Activated naive CD8-positive, alpha-beta T cell treated with anti-CD3 and anti-CD28 coated beads for 36 hours (primary cell): ENCODE measurements at regions not wholly inside any gene's neighbourhood (a gene's known extent, or its start where the extent isn't known, plus 50 kb on each side); places are given as distances from the start of the nearest gene placed in this dataset.
"Not testable (repeated sequence)": the region's sequence is repeated elsewhere in the genome, so short reads cannot be mapped to it uniquely, and the experiment has no call there.

ENCODE experiments used
- DNase-seq: peaks from one replicate; pipeline ENCODE4 v3.0.0; 2021
- H3K27ac Mint-ChIP-seq: one replicate; pipeline ENCODE4 v1.8.0; 2022; ENCODE audit warnings: mild to moderate bottlenecking, moderate library complexity, mixed read lengths
- H3K27me3 Mint-ChIP-seq: one replicate; pipeline ENCODE4 v1.8.0; 2022; ENCODE audit warnings: mild to moderate bottlenecking, mixed read lengths
- H3K36me3 Mint-ChIP-seq: one replicate; pipeline ENCODE4 v1.8.0; 2021; ENCODE audit warnings: mild to moderate bottlenecking, mixed read lengths
- H3K4me1 Mint-ChIP-seq: one replicate; pipeline ENCODE4 v1.8.0; 2021; ENCODE audit warnings: mixed read lengths
- H3K4me3 Mint-ChIP-seq: one replicate; pipeline ENCODE4 v1.8.0; 2022; ENCODE audit warnings: mild to moderate bottlenecking, moderate library complexity, mixed read lengths
- H3K9me3 Mint-ChIP-seq: one replicate; pipeline ENCODE4 v1.8.0; 2022; ENCODE audit warnings: mixed read lengths

DNA sequence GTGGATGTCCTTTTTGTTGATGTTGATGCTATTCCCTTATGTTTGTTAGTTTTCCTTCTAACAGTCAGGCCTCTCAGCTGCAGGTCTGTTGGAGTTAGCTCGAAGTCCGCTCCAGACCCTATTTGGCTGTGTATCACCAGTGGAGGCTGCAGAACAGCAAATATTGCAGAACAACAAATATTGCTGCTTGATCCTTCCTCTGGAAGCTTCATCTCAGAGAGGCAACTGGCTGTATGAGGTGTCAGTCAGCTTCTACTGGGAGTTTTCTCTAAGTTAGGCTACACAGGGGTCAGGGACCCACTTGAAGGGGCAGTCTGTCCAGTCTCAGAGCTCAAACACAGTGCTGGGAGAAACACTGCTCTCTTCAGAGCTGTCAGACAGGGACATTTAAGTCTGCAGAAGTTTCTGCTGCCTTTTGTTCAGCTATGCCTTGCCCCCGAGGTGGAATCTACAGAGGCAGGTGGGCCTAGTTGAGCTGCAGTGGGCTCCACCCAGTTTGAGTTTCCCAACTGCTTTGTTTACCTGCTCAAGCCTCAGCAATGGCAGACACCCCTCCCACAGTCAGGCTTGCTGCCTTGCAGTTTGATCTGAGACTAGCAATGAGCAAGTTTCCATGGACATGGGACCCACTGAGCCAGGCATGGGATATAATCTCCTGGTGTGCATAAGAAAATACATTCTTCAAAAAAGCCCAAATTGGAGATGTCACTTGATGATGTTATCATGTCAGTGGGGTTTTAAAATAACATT is 99.5 kb downstream of the KDM5D start:
- Mint-ChIP-seq H3K36me3 (peaks cover 3% of the 10 kb centered on the region), H3K4me3 (no peak overlapping the region), H3K27ac (no peak overlapping the region), H3K27me3 (no peaks in the 10 kb centered on the region), H3K4me1 (no peaks in the 10 kb centered on the region), H3K9me3 (peaks cover 1% of the 10 kb centered on the region)
- DNase-seq: no peak

DNA sequence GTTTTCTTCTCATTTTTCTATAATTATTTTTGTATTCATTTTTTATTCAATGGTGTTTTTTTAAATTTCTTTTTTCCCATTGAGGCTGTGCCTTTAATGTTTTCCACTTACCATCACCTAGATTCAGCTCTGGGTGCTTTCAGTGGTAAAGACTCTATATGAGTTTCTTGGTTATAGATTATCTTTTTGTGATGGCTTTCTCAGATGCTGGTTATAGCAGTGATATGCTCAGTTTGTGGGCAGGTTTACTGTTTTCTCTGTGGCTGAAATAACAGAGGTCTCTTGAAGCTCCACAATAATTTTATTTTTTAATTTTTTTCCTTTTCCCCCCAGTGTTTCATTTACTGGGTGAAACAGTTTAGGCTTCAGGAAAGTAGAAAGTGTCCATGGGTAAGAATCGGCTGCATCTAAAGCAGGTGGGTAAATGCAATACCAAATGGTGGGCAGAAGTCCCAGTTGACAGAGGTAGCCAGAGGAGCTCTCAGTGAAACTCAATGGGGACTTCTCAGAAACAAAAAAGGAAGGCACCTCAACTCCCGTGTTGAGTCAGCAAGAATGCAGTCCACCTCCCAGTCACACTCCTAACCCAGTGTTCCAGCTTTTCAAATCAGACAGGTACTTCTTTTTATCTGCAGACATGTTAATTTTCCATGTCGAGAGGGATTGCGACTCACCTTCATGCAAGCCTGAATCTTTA is 106.7 kb downstream of the KDM5D start:
- Mint-ChIP-seq H3K9me3 (peaks cover 5% of the 10 kb centered on the region), H3K36me3 (peaks cover 6% of the 10 kb centered on the region), H3K27ac (no peak overlapping the region), H3K4me1 (no peaks in the 10 kb centered on the region), H3K27me3 (no peaks in the 10 kb centered on the region), H3K4me3 (no peak overlapping the region)
- no peak for DNase-seq

DNA sequence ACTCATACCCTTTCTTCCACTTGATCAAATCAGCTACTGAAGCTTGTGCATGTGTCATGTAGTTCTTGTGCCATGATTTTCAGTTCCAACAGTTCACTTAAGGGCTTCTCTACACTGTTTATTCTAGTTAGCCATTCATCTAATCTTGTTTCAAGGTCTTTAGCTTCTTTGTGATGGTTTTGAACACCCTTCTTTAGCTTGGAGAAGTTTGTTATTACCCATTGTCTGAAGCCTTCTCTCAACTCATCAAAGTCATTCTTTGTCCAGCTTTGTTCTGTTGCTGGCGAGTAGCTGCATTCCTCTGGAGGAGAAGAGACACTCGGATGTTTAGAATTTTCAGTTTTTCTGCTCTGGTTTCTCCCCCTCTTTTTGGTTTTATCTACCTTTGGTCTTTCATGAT is 115.6 kb downstream of the KDM5D start:
- H3K4me3 Mint-ChIP-seq: no peak overlapping the region
- no peaks in the 10 kb centered on the region for H3K27me3 Mint-ChIP-seq
- H3K9me3 Mint-ChIP-seq: peaks cover 5% of the 10 kb centered on the region
- no peak overlapping the region for H3K27ac Mint-ChIP-seq
- DNase-seq: no peak
- H3K4me1 Mint-ChIP-seq: no peaks in the 10 kb centered on the region
- H3K36me3 Mint-ChIP-seq: peaks cover 6% of the 10 kb centered on the region

DNA sequence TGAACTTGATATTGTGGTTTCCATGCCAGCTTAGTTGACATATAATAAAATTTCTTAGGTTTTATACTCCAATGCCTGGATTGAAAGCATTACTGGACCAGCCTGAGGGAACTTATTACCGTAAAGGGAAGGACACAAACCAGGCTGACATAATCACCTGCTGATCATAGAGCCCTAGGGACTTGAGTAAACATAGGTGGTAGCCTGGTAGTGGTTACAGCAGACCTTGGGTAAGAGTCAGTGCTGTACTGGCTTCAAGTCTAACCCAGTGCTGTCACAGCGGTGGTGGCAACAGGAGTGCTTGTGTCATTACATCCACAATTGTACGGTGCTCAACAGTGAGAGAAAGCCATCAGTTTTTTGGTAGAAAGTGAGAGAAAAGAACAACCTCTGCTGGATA is 122.1 kb downstream of the KDM5D start:
- Mint-ChIP-seq H3K27ac (no peak overlapping the region), H3K36me3 (peaks cover 3% of the 10 kb centered on the region), H3K4me1 (no peaks in the 10 kb centered on the region), H3K4me3 (no peak overlapping the region), H3K9me3 (peaks cover 3% of the 10 kb centered on the region), H3K27me3 (no peaks in the 10 kb centered on the region)
- no peak for DNase-seq

DNA sequence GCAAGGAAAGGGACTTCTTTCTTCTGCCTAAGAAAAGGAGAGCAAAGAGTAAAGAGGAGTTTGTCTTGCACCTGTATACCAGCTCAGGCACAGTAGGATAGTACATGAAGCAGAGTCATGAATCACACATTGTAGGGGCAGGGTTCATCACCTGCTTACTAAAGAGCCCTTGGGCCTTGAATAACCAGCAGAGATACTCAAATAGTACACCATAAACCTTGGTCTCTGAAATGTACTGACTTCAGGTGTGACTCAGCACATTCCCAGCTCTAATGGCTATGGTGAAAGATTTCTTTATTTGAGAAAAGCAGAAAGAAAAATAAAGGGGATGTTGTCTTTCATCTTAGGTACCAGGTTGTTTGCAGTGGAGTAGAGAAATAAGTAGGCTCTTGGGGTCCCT is 122.8 kb downstream of the KDM5D start:
- no peak overlapping the region for H3K27ac Mint-ChIP-seq
- no peak for DNase-seq
- H3K27me3 Mint-ChIP-seq: no peaks in the 10 kb centered on the region
- no peaks in the 10 kb centered on the region for H3K36me3 Mint-ChIP-seq
- H3K4me3 Mint-ChIP-seq: no peak overlapping the region
- H3K9me3 Mint-ChIP-seq: peaks cover 3% of the 10 kb centered on the region
- H3K4me1 Mint-ChIP-seq: no peaks in the 10 kb centered on the region

DNA sequence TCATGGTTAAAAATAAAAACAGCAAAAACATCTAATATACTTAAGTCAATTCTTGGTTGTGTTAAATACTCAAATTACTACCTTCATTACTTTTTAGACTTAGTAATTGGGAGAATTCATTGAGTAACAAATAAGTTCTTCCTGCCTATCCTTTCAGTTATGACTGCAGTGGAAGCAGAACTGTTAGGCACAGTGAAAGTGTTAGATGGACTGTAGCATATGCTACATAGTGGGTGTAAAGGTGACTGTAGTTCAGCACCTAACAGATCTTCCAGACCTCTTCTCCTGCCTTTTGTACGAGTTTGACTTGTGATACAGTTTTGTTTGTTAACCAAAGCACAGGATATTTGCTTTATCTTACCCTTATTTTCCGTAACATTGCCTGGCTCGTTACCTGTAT is 143.4 kb downstream of the KDM5D start:
- peak overlapping the region; percentile 51 for H3K27ac Mint-ChIP-seq
- H3K9me3 Mint-ChIP-seq: no peaks in the 10 kb centered on the region
- no peak overlapping the region for H3K4me3 Mint-ChIP-seq
- no peak for DNase-seq
- H3K27me3 Mint-ChIP-seq: no peaks in the 10 kb centered on the region
- peaks cover 9% of the 10 kb centered on the region for H3K4me1 Mint-ChIP-seq
- H3K36me3 Mint-ChIP-seq: peaks cover 21% of the 10 kb centered on the region

DNA sequence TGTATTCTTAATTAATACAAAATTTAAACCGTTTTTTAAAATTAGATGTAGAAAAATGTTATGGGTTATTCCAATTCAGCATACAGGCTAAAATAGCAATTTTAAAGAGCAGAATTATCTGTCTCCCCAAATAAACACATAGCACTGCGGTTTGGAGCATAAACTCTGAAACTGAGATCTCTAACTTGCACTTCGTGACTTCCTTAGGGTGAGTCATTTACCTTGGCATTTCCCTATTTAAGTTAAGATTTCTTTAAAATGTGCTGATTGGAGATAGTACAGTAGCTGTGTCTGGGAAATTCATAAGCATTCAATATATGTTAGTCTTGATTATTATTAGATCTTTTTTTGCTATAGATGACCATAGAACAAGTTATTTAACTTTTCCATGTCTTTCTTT is 143.8 kb downstream of the KDM5D start:
- H3K4me1 Mint-ChIP-seq: peaks cover 9% of the 10 kb centered on the region
- H3K36me3 Mint-ChIP-seq: peaks cover 24% of the 10 kb centered on the region
- H3K4me3 Mint-ChIP-seq: no peak overlapping the region
- no peak for DNase-seq
- H3K27me3 Mint-ChIP-seq: no peaks in the 10 kb centered on the region
- no peaks in the 10 kb centered on the region for H3K9me3 Mint-ChIP-seq
- H3K27ac Mint-ChIP-seq: no peak overlapping the region

DNA sequence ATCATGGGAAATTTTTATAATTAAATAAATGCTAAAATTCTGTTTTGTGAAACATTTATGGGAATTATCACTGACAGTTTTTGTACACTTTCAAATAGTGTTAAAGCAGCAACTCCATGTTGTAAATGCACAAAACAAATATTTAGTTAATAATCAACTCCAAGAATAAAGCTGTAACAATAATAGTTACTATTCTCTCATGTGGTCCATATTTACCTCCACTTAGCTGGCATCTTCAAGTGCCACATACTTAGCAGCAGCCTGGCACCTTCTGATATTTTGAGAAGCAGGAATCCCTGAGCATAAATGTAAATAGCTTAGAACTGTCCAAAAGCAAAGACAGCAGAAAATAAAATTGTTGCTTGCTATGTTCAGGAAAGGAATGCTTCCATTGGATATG is 154.3 kb downstream of the KDM5D start:
- DNase-seq: no peak
- no peaks in the 10 kb centered on the region for H3K9me3 Mint-ChIP-seq
- H3K4me1 Mint-ChIP-seq: peaks cover 10% of the 10 kb centered on the region
- no peak overlapping the region for H3K27ac Mint-ChIP-seq
- no peak overlapping the region for H3K4me3 Mint-ChIP-seq
- H3K36me3 Mint-ChIP-seq: peaks cover 14% of the 10 kb centered on the region
- H3K27me3 Mint-ChIP-seq: no peaks in the 10 kb centered on the region

DNA sequence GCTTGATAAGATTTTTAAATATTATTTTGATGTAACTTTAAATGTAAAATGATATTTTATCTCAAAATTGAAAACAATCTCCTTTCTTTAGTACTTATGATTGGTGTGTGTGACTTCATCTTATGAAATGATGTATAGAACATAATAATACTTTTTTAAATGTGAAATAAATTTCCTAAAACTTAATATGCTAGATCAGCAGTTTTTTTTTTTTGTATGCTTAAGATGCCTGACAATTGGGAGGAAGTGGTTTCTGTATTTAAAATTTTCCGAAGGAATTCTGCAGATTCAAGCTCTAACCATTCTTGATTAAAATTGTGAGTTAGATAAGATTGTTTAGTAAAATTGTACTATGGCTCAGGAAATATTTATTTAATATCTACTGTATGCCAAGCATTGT is 154.9 kb downstream of the KDM5D start:
- H3K9me3 Mint-ChIP-seq: no peaks in the 10 kb centered on the region
- no peak overlapping the region for H3K4me3 Mint-ChIP-seq
- DNase-seq: no peak
- no peaks in the 10 kb centered on the region for H3K27me3 Mint-ChIP-seq
- H3K36me3 Mint-ChIP-seq: peaks cover 19% of the 10 kb centered on the region
- H3K4me1 Mint-ChIP-seq: peaks cover 15% of the 10 kb centered on the region
- H3K27ac Mint-ChIP-seq: no peak overlapping the region

DNA sequence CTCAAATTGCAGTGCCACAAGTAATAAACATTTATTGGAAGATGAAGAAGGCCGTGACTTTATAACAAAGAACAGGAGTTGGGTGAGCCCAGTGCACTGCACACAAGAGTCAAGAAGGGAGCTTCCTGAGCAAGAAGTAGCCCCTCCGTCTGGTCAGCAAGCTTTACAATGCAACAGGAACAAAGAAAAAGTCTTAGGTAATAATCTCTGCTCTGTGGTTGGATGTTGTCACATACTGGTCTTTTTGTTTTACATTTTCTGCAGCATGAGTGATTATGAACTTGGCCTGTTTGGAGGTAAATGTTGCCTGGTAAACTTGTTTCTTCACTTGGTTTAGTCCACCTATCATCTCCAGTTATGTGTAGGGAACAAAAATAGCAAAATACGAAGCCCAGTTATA is 157.2 kb downstream of the KDM5D start:
- Mint-ChIP-seq H3K9me3 (no peaks in the 10 kb centered on the region), H3K27ac (no peak overlapping the region), H3K4me3 (no peak overlapping the region), H3K36me3 (peaks cover 25% of the 10 kb centered on the region), H3K4me1 (peaks cover 24% of the 10 kb centered on the region), H3K27me3 (no peaks in the 10 kb centered on the region)
- no peak for DNase-seq

DNA sequence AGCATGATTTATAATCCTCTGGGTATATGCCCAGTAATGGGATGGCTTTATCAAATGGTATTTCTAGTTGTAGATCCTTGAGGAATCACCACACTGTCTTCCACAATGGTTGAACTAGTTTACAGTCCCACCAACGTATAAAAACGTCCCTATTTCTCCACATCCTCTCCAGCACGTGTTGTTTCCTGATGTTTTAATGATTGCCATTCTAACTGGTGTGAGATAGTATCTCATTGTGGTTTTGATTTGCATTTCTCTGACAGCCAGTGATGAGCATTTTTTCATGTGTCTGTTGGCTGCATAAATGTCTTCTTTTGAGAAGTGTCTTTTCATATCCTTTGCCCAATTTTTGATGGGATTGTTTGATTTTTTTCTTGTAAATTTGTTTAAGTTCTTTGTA is 163.5 kb downstream of the KDM5D start:
- H3K27ac Mint-ChIP-seq: peak overlapping the region; percentile 31
- not testable (repeated sequence) for H3K27me3 Mint-ChIP-seq, DNase-seq, H3K9me3 Mint-ChIP-seq, H3K4me3 Mint-ChIP-seq
- H3K36me3 Mint-ChIP-seq: peaks cover 35% of the 10 kb centered on the region
- H3K4me1 Mint-ChIP-seq: peaks cover 41% of the 10 kb centered on the region

DNA sequence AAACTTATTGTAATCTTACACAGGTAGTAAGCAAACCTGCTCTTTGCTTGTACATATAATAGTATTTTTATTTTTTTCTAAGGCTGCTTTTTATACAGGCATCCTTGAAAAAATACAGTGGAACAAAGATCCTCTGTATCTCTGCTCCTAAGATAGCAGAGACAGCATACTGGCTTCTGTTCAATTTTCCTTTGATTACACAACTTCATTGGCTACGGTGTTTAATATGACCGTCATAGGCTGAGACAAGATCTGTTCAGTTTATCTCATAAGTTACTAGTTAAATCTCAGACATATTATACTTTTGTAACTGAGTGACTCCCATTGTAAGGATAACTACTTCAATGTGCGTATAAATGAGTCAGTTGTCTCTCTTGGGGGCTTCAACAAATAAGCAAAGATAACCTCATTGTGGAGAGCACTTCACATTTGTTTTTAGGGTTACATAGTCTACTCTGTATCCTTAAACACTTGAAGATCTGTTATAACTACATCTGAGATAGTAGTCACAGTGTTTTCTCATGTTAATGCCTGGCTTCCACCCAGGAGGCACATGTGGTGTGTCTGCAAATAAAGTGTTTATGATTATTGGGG is 166.1 kb downstream of the KDM5D start:
- Mint-ChIP-seq H3K27me3 (no peaks in the 10 kb centered on the region), H3K4me1 (peaks cover 40% of the 10 kb centered on the region)

DNA sequence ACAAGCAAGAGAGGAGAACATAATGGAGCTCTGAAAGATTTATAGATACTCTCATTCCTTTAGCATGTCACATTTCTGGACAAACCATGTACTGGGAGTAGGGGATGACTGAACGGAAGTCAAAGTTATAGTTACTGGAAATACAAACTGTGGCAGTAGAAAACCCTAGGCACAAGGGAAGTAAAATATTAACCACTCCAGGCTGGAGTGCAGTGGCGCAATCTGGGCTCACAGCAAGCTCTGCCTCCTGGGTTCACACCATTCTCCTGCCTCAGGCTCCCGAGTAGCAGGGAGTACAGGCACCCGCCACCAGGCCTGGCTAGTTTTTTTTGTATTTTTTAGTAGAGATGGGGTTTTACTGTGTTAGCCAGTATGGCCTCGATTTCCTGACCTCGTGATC is 167.3 kb downstream of the KDM5D start:
- H3K4me3 Mint-ChIP-seq: no peak overlapping the region
- peaks cover 28% of the 10 kb centered on the region for H3K36me3 Mint-ChIP-seq
- no peak for DNase-seq
- no peaks in the 10 kb centered on the region for H3K9me3 Mint-ChIP-seq
- no peaks in the 10 kb centered on the region for H3K27me3 Mint-ChIP-seq
- H3K27ac Mint-ChIP-seq: no peak overlapping the region
- H3K4me1 Mint-ChIP-seq: peaks cover 44% of the 10 kb centered on the region

More for the DNA sequence above, 166.1 kb downstream of the KDM5D start:
- Mint-ChIP-seq H3K9me3 (no peaks in the 10 kb centered on the region), H3K27ac (no peak overlapping the region), H3K4me3 (no peak overlapping the region), H3K36me3 (peaks cover 26% of the 10 kb centered on the region)
- no peak for DNase-seq

DNA sequence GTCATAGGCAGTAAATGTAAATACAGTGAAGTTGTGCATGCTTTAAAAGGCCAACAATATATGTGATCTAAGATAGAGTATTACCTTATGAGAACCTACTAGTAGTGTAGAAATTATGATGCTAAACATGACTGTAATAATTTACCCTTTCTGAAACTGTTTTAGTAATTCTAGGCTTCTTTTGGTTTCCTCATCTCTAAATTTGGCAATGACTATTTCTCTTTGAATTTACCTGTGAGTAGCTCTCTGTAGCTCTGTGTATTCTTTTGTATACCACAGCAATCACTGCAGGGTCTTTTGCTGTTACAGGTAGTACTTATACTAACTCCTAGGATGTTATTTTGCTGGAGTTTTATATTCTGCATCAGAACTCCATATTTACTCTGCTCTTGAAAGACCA is 169.6 kb downstream of the KDM5D start:
- Mint-ChIP-seq H3K36me3 (peaks cover 22% of the 10 kb centered on the region), H3K27me3 (no peaks in the 10 kb centered on the region), H3K4me3 (no peak overlapping the region), H3K27ac (no peak overlapping the region), H3K4me1 (peaks cover 41% of the 10 kb centered on the region), H3K9me3 (no peaks in the 10 kb centered on the region)
- DNase-seq: no peak

DNA sequence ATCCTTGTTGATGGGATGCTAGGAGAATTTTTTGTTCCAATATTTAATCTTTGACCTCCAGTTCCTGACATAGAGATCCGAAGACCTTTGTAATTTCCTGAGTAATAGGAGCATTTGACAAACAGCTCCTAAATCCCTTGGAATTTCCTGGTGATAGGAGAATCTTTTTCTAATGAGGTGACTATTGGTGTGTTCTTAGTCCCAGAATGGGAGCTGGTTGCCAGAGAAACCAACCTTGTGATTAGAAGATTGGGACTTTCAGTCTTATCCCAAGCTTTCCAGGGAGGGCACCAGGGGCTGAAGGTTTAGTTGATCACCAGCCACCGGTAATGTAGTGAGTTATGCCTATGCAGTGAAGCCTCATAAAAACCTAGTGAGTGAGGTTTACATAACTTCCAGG is 170.9 kb downstream of the KDM5D start:
- Mint-ChIP-seq H3K36me3 (peaks cover 25% of the 10 kb centered on the region), H3K4me3 (no peak overlapping the region), H3K9me3 (no peaks in the 10 kb centered on the region), H3K27me3 (no peaks in the 10 kb centered on the region), H3K4me1 (peaks cover 39% of the 10 kb centered on the region), H3K27ac (no peak overlapping the region)
- DNase-seq: no peak

DNA sequence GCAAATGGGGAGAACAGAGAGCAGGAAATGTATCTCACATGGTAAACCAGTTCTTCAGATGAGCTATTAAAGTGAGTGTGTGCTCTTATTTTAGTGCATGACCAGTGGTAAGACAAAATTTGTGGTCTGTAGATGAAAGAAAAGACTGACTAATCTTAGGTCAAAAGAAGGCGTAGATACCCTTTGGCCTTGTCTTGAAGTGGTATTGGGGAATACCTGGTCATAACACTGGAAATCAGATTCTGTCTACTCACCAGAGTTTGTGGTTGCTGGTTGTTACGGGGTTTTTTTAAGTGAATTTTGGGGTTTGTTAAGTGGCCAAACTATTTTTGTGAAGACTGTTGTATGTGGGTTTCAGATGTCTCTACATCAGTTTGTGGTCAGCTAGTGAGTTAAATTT is 173.5 kb downstream of the KDM5D start:
- Mint-ChIP-seq H3K4me1 (peaks cover 33% of the 10 kb centered on the region), H3K27ac (peak overlapping the region; percentile 72), H3K27me3 (no peaks in the 10 kb centered on the region), H3K36me3 (peaks cover 20% of the 10 kb centered on the region), H3K4me3 (peak overlapping the region; percentile 71), H3K9me3 (no peaks in the 10 kb centered on the region)
- peak; percentile 0 for DNase-seq
